Stimulated activated CD8-positive, alpha-beta memory T cell treated with anti-CD3 and anti-CD28 coated beads, Interleukin-15, amount 100 ng/mL, for 4 hours (primary cell): ENCODE measurements at regions not wholly inside any gene's neighbourhood (a gene's known extent, or its start where the extent isn't known, plus 50 kb on each side); places are given as distances from the start of the nearest gene placed in this dataset.

Experiments
- DNase-seq, 2 donors: peaks; one replicate each; pipeline ENCODE4 v3.0.0-alpha.2; 2020; ENCODE audit warnings: low read depth in 2 of 2

GRCh38 chr13:80235967-80236302 lies 105.0 kb downstream of the SPRY2 start:
- no peak for DNase-seq

GRCh38 chr13:80235166-80235966 lies 105.6 kb downstream of the SPRY2 start:
- no peak for DNase-seq

GRCh38 chr13:80227645-80228044 lies 113.3 kb downstream of the SPRY2 start:
- no peak for DNase-seq

- no peak for DNase-seq
Observed at GRCh38 chr13:80226645-80227044, 114.3 kb downstream of the SPRY2 start.

GRCh38 chr13:80224468-80224867 lies 116.5 kb downstream of the SPRY2 start:
- DNase-seq: no peak

GRCh38 chr13:80217614-80218456 lies 123.1 kb downstream of the SPRY2 start:
- DNase-seq: no peak

GRCh38 chr13:80215368-80215767 lies 125.6 kb downstream of the SPRY2 start:
- DNase-seq: no peak

GRCh38 chr13:80214521-80214991 lies 126.4 kb downstream of the SPRY2 start:
- no peak for DNase-seq

GRCh38 chr13:80214050-80214449 lies 126.9 kb downstream of the SPRY2 start:
- DNase-seq: no peak

GRCh38 chr13:80213201-80213600 lies 127.7 kb downstream of the SPRY2 start:
- DNase-seq: no peak

- DNase-seq: no peak
Observed at GRCh38 chr13:80211566-80211965, 129.4 kb downstream of the SPRY2 start.

GRCh38 chr13:80204642-80205041 lies 136.3 kb downstream of the SPRY2 start:
- DNase-seq: no peak

GRCh38 chr13:80203496-80203895 lies 137.4 kb downstream of the SPRY2 start:
- DNase-seq: no peak

- no peak for DNase-seq
Observed at GRCh38 chr13:80201694-80202468, 139.0 kb downstream of the SPRY2 start.

GRCh38 chr13:80199585-80200292 lies 141.2 kb downstream of the SPRY2 start:
- no peak for DNase-seq

GRCh38 chr13:80199067-80199466 lies 141.9 kb downstream of the SPRY2 start:
- DNase-seq: no peak

- DNase-seq: no peak
Observed at GRCh38 chr13:80196756-80197155, 144.2 kb downstream of the SPRY2 start.

- no peak for DNase-seq
Observed at GRCh38 chr13:80195649-80196048, 145.3 kb downstream of the SPRY2 start.

- no peak for DNase-seq
Observed at GRCh38 chr13:80189889-80190597, 150.9 kb downstream of the SPRY2 start.

- DNase-seq: no peak
Observed at GRCh38 chr13:80180740-80181355, 160.1 kb downstream of the SPRY2 start.
